ENCODE measurements at regions not wholly inside any gene's neighbourhood (a gene's known extent, or its start where the extent isn't known, plus 50 kb on each side); places are given as distances from the start of the nearest gene placed in this dataset.
"Not testable (repeated sequence)": the region's sequence is repeated elsewhere in the genome, so short reads cannot be mapped to it uniquely, and the experiment has no call there.

- DNase-seq = not testable (repeated sequence)
Measured at GRCh38 chrX:134045372-134045771, 60.0 kb upstream of the GPC3 start.

- not testable (repeated sequence) for DNase-seq
Measured at GRCh38 chrX:134067107-134067506, 81.7 kb upstream of the GPC3 start.

- DNase-seq = not testable (repeated sequence)
Measured at GRCh38 chrX:134071899-134072298, 86.5 kb upstream of the GPC3 start.

DNA sequence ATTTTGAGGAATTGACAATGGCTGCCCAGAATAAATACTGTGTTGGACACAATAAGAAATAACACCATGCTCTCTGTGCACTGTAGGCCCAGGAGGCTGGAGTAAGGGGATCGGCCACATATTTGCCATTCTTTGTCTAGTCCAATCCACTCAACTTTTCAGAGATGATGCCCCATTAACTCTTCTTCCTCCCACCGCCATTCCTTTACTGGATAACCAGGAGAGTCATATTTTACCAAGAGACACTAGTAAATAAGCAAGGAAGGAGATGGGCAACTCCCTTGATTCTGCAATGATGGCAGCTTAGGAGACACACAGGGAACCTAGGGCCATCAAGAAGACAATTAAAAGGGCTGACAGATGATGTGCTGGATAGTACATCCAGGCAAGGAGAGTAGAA lies 87.9 kb upstream of the GPC3 start:
- no peak for DNase-seq

- no peak for DNase-seq
Measured at GRCh38 chrX:134074151-134074550, 88.8 kb upstream of the GPC3 start.

DNA sequence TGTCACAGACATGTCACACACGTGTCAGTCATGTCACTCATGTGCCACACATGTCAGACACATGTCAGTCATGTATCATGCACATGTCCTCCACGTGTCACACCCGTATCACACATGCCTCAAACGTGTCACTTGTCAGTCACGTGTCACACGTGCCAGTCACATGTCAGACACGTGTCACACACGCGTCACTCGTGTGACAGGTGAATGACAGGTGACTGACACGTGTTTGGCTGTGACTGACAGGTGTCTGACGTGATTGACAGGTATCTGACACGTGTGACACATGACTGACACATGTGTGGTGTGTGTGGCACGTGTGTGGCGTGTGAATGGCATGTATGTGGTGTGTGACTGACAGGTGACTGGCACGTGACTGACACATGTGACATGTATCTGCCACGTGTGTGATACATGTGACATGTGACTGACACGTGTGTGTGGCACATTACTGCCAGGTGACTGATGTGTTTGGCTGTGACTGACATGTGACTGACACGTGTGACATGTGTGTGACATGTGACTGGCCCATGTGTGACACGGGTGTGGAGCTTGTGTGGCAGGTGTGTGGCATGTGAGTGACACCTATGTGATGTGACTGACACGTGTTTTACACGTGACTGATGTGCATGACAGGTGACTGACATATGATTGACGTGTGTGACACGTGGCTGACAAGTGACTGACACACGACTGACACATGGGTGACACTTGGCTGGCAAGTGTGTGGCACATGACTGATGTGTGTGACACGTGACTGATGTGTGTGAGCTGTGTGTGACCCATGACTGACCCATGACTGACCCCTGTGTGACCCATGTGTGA lies 90.7 kb upstream of the GPC3 start:
- DNase-seq = no peak

DNA sequence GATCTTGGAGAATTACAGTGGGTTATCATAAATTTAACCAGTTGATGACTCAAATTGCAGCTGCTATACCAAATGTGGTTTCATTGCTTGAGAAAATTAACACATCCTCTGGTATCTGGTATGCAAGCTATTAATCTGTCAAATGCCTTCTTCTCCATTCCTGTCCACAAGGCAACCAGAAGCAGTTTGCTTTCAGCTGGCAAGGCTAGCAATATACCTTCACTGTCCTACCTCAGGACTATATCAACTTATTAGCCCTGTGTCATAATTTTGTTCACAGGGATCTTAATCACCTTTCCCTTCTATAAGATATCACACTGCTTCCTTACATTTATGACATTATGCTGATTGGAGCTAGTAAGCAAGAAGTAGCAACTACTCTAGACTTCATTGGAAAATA lies 110.0 kb upstream of the GPC3 start:
- no peak for DNase-seq

- no peak for DNase-seq
Measured at GRCh38 chrX:134101636-134102035, 116.2 kb upstream of the GPC3 start.

DNA sequence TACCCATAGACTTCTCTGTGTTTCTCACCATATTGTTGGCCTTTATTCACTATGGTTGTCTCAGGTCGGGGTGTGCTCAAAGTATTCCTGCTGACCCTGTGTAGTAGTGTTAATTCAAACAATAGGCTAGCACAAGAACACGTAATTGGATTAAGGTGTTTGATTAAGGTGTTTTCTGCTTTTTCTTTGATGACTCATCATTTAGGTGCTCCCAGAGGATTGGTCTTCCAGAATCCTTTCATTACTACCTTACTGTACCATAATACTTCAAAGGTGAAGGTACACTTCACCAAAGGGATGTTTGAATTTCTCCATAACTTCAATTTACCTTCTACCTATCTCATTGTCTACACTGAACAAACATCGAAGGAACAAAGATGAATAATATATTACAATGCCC lies 121.7 kb upstream of the CCDC160 start:
- no peak for DNase-seq

DNA sequence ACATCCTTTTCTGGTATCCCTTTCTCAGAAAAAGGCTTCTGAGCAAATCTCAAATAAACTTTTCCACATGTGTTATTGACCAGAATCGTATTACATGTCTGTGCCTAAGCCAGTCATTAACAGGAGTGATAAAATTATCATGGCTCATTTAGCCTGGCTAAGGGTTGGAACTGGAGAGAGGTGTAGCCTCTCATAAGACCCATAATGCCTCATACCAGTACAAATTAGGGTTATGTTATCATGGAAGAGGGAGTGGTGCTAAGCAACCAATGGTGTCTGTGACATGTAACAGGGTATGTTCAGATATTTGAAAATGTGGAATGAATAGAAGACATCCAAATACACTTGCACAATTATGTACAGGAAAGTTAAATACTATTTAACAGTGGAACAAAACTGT lies 99.6 kb upstream of the CCDC160 start:
- DNase-seq = no peak

DNA sequence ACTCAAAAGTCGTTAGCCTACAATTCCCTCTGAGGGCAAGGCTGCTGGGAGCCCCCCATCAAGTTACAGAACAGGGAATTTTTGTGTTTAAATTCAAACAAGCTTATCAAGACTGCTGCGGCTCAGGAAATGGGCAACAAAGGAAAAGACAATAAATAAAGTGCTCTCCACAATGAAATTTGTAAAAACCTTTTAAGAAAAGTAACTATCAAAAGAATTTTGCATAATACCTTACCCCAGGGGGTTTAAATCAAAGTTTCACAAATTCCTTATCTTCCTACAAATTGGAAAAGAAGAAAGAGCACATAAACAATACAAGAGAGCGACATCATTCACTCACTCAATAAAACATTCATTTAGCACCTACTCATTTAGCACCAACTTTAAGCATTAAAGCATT lies 97.9 kb upstream of the CCDC160 start:
- no peak for DNase-seq

DNA sequence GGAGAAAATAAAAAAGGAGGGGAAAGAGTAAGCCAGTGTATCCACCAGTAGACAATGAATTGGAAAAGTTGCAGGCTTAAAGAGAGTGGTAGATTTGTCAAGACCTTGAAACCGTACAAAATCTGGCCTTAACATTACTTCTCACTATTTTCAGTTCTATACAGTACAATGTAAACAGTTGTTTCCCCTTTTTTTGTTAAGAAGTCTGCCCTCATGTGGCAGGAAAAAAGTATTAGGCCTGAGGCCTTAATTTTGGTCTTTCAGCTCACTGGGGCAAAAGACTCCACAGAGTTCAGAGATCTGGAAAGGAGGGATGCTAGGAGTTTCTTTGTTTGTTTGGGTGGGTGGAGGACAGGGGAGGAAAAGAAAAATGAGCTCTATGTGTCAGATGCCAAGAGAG lies 92.8 kb upstream of the CCDC160 start:
- DNase-seq = peak; percentile 3

DNA sequence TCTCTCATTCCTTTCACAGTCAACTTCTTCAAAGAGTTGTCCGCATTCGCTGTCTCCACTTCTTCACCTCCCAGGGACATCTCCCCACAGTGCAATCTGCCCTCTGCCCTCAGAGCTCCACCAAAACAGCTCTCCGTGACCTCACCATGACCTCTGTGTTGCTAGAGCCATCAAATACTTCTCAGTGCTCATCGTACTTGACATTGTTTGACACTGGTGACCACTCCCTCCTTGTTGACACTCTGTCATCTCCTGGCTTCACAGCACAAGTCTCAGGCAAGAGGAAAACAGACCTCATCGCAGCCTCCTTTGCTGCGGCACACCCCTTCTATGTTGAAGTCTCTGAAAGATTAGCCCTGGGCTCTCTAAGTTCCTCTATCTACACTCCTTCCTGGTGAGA lies 90.5 kb upstream of the CCDC160 start:
- no peak for DNase-seq

DNA sequence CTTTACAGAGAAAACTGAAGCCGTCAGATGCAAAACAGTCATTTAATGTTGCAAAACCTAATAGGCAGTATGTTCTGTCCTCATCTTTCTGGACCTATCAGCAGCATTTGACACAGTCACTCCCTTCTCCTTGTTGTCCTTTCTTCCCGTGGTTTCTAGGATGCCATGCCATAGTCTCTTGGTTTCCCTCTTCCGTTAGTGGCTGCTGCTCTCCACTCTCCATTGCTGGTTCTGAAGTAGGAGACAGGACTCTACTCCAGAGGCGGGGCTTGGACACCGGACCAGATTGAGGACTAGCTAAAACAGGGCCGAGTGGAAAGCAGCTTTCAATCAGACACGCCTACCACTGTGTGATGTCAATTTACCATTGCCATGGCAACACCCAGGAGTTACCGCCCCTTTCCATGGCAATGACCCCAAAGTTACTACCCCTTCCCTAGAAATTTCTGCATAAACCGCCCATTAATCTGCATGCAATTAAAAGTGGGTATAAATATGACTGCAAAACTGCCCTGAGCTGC lies 88.8 kb upstream of the CCDC160 start:
- DNase-seq = no peak

- no peak for DNase-seq
Measured at GRCh38 chrX:134158821-134159512, 78.0 kb upstream of the CCDC160 start.

DNA sequence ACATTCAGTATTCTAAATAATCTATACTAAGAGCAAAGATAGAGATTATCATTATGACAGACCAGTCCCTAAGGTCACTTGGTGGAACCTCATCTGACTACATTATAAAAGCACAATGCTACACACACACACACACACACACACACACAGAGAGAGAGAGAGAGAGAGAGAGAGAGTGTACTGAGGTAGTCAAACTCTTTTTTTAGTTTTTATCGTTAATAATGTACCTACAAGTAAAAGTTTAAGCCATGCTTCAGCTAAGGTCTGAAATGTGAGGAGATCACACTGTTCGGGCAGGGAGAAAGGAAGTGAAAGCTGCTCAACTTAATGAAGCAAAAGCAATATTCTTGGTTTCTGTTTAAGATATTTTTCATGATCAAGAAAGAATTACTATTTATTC lies 75.8 kb upstream of the CCDC160 start:
- DNase-seq = no peak

GRCh38 chrX:134162032-134162431 lies 75.0 kb upstream of the CCDC160 start:
- no peak for DNase-seq

DNA sequence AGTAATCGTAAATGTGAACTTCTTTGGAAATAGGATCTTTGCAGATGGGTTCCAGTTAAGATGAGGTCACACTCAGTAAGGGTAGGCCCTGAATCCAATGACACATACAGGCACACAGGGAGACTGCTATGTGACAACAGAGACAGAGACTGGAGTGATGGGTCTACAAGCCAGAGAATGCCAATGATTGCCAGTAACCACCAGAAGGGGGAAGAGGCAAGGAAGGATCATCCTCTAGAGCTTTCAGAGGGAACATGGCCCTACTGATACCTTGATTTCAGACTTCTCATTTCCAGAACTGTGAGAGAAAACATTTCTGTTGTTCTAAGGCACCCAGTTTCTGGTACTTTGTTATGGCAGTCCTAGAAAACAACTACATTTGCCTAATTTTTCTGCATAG lies 73.1 kb upstream of the CCDC160 start:
- DNase-seq = no peak

- DNase-seq = no peak
Measured at GRCh38 chrX:134167591-134168203, 69.3 kb upstream of the CCDC160 start.

GRCh38 chrX:134171661-134172587 lies 65.1 kb upstream of the CCDC160 start:
- DNase-seq = peak; percentile 30

GRCh38 chrX:134172588-134173259 lies 64.3 kb upstream of the CCDC160 start:
- peak; percentile 17 for DNase-seq

Data from NCI-H510A treated with DMSO at 0.1 percent for 48 hours (cell line).